ENCODE measurements at regions not wholly inside any gene's neighbourhood (a gene's known extent, or its start where the extent isn't known, plus 50 kb on each side); places are given as distances from the start of the nearest gene placed in this dataset.

DNA sequence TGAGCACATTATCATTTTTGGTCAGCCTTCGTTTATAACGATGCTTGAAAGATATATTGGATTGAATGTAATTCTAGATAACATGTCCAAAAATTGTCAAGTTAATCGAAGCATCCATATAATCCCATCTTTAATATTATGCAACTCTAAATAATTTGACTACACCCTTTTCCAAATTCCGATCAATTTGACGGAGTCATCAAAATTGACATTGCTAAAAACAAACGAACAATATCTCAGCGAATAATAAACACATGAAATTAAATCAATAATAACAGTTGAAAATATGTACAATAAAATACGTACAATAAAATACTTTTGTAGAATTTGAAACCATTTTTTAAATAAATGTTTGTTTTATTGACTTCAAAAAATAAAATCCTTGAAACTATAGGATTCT lies 1516.4 kb downstream of the EFNB2 start:
- TF ChIP-seq CTCF (IDR thresholded peaks at IDR 0.05), result no peak
- no peak for TF ChIP-seq POLR2A (IDR thresholded peaks at IDR 0.05; ENCODE audit: low read depth)
- no peak for TF ChIP-seq POLR2AphosphoS5 (IDR thresholded peaks at IDR 0.05)
- TF ChIP-seq EP300 (IDR thresholded peaks at IDR 0.05), result no peak

All from esophagus muscularis mucosa (tissue), 4 donors.